ENCODE measurements at regions not wholly inside any gene's neighbourhood (a gene's known extent, or its start where the extent isn't known, plus 50 kb on each side); places are given as distances from the start of the nearest gene placed in this dataset.

DNA sequence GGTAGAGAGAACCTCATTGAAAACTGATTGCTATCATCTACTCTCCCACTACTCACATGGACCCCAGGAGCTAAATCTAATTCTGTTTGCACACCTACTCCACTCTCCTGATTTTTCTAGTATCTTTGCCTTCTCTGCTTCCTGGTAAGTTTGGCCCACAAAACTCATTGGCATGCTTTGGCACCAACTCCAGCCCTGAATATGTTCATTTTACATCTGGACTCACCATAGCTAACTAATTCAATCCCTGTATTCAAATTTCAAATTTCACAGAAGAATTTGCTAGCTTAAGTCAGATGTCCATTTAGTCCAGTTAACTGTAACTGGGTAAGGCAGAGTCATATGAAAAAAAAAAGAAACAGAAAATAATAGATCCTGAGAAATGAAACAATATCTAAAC is 442.1 kb downstream of the SUCLG1 start:
- TF ChIP-seq CTCF (conservative IDR thresholded peaks at IDR 0.05 in 1 of 2, IDR thresholded peaks at IDR 0.05 in 1 of 2; ENCODE audit: low read depth in 1 of 2, low read length in 2 of 2) (no peak), EZH2 (IDR thresholded peaks at IDR 0.05; ENCODE audit: low read length, missing control alignments) (no peak)

All from fibroblast of lung (primary cell).